CD4-positive, alpha-beta T cell treated with Interleukin-15 for 1 hour (primary cell): ENCODE measurements at regions not wholly inside any gene's neighbourhood (a gene's known extent, or its start where the extent isn't known, plus 50 kb on each side); places are given as distances from the start of the nearest gene placed in this dataset.
"Not testable (repeated sequence)": the region's sequence is repeated elsewhere in the genome, so short reads cannot be mapped to it uniquely, and the experiment has no call there.

Source experiments
- DNase-seq: peaks from one replicate; pipeline ENCODE4 v3.0.0-alpha.2; 2020

DNA sequence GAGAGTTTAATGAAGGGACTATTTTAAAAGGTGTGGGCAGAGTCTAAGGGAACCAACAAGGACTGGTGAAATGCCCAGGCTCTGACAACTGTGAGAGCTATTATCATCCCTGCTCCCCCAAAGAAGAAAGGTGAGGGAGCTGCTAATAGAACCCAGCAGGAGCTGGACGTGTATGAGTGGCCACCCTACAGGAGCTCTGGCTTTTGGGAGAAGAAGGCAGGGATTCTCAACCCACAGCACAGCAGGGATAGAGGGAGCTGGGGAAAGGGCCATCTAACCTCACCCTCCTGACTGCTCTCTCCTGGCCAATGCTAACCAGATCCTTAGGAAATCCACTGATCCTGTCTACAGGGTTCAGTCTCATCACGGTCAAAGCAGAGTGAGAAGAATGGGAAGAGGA, 57.1 kb downstream of the GRIN2B start:
- no peak for DNase-seq

DNA sequence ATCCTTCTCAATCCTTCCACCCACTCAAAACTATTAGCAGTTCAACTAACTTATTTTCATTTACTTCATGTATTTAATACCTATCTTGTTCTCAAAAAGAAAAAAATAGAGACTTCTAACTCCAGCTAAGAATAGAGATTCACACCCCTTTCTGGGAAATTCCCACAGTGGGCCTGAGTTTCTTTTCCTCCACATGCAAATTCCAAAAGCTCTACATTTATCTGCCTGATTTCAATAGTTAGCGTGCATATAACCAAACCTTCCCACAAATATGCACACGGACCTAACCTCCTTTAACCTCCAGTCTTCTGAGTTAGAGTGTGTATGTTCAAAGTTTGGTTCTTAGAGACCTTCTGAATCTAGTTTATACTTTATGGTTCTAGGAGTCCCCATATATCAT, 62.5 kb downstream of the GRIN2B start:
- no peak for DNase-seq

DNA sequence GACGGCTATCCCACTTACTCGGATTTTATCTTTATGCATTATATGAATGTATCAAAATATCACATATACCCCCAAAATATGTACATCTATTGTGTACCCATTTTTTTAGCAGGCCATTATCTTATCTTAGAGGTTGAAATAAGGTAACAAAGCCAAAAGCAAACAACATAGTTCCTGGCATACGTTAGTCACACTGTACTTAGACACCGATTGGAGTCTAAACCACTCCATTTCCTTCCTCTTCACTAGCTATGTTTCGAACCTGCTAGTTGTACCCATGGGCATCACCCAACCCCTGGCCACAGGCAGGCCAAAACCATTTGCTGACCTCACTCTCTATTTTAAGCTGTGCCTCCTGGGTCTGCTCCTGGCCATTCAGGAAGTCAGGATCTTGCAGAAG, 66.3 kb downstream of the GRIN2B start:
- DNase-seq, result no peak

DNA sequence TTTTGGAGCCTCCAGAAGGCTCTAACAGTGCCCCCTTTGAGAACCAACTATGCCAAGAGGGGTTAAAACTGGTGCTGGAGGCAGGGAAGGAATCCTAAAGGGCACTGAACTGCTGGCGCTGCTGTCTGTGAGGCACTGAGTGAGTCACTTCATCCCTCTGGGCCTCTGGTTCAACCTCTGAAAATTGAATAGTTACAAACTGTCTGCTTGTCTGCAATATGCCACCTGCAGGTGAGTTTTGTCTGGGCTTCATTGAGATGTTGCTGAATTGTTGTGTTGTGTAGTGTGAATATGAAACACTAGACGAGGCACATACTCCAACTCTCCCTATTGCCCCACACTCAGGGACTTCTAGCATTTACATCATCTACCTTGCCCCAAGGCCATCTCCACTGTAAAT, 68.0 kb downstream of the GRIN2B start:
- no peak for DNase-seq

DNA sequence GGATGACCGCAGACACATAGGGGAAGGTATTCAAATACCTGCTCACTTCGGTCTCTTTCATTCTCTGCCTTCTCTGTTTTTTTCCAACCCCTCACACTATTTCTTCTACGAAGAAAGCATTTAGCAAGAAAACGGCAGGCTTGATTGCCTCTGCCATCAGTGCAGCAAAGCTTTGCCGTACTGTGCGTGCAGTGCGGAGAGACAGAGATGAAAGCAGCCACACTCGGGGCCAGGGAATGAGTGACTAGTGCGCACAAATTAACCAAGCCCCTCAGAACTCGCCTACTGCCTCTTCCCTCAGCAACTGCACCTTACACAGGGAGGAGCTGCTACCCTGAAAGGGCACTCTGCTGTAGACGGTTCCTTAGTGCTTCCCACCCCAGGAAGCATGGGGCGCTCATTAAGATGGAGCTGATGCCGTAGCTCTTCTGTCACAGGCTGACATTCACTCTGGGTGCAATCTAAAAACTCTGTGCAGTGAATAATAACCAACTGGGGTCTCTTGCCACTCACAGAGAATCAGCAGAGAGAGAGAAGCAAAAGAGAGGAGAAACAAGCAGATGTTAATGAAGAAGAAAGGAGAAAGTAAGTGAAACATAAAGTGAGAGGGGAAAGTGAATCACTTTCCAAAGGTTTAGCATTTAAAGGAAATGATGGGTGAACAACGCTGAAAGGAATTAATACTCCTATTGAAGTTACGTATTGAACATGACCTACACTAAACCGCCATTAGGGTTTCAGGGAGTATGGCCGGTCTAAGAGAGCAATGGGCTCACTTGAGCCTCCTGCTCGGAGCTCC, 69.4 kb downstream of the GRIN2B start:
- no peak for DNase-seq

DNA sequence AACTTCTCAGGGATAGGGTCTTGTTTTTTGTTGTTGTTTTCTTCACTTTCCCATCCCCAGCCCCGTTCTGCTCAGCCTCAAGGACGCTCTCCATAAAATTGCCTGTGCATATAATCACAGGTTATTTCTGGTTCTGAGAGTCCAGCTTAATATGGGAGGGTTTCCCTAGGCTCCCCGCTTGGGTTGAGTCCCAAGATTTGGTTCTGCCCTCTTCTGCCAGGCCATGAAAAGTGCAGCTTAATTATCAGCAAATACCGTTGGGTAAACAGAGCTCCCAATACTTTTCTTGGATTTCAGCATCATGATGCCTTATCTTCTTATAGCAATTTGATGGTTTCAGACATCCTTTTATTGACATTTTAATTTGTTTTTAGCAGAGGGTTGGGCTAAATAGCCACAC, 75.6 kb downstream of the GRIN2B start:
- DNase-seq, result no peak

DNA sequence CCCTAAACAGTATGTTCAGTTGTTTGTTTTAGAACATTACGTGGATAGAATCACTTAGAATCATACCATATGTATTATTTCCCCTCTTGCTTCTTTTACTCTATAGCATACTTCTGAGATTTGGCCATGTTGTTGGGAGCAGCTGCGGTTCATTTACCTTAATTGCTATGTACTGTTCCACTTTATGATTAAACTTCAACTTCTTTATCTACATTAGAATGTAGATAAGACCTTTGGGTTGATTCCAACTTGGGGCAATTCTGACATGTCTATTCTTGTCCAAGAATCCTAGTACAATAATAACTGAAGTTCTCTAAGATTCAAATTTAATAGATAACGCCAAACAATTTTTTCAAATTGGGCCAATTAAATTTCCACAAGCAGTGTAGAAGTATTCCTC, 80.7 kb downstream of the GRIN2B start:
- no peak for DNase-seq

DNA sequence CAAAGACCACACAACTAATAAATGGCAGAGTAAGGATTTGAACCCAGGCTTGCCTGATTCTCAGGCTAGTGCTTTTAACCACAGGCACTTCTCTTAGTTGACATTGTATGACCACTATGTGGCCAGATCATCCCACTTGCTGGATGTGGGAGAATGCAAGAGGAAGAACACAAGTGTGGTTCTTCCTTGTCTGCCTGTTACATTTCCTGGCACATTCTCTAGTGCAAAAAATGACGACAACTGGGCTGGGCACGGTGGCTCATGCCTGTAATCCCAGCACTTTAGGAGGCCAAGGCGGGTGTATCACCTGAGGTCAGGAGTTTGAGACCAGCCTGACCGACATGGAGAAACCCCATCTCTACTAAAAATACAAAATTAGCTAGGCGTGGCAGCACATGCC, 83.0 kb downstream of the GRIN2B start:
- not testable (repeated sequence) for DNase-seq

DNA sequence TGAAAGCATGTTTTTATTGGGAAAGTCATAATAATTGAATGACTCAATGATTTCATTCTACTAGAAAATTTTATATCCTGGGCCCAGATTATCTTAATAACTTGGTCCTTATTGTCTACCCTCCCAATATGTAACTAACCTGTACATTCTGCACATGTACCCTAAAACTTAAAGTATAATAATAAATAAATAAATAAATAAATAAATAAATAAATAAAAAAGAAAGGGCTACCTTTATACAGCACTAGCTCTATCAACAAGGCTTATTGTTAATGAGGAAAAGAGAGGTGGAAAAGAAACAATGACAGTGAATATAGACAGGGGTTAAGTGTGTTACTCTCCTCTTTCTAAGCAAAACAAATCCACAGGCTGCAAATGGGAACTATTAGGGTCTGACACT, 83.6 kb downstream of the GRIN2B start:
- no peak for DNase-seq

DNA sequence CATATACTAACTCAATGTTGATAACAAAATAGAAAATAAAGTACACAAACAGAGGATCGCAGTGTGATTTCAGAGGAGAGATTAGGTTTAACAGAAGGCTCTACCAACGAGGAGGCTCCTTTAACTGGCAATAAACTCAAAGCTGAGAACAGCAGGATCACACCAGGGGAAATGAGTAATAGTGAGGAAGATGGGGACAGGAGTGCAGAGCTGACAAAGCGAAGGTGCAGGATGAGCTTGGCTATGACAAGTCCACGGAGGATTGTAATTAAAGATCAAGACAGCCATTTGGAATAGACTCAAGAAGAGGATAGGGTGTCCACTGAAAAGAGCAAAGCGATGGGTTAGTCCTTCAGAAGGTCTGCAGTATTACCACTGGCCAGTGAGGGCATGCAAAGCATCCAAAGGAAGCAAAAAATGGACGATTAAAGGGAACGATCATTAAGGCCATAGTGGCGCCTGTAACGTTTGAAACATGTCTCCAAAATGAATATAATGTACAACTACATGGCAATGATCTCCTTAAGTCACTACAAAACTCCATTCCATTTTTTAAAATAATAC, 85.3 kb downstream of the GRIN2B start:
- no peak for DNase-seq

DNA sequence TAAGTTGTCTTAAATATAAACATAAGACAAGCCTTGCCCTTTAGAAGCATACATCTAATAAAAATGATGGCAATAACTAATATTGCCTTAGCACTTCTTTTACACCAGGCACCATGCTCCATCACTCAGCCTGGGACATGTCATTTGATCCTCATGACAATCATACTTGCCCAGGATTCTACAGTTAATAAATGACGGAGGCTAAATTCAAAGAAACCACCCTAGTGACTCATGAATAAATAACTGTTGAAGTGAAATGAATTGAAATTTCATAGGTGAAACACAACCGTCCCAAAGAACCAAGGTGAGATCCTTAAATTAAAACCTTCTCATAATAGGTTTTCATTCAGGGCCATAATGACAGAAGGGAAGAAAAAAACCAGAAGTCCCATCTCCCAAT, 89.5 kb downstream of the GRIN2B start:
- no peak for DNase-seq

DNA sequence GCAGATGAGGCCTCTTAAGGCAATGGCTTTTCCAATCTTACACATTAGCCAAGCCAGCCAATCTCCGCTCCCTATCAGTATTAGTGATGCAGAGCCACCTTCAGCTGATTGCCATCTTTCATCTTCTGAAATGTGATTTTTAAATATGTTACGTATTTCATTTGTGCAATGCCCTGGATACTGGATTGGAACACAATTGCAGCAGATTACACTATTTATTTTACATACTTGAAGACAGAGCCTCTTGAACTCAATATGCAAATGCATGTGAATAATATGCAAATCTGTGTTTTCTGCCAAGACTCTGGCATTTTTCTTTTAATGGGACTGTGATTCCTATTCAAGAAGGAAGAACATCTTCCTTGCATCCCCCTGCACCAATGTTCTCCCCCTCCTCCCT, 90.5 kb downstream of the GRIN2B start:
- DNase-seq, result no peak

DNA sequence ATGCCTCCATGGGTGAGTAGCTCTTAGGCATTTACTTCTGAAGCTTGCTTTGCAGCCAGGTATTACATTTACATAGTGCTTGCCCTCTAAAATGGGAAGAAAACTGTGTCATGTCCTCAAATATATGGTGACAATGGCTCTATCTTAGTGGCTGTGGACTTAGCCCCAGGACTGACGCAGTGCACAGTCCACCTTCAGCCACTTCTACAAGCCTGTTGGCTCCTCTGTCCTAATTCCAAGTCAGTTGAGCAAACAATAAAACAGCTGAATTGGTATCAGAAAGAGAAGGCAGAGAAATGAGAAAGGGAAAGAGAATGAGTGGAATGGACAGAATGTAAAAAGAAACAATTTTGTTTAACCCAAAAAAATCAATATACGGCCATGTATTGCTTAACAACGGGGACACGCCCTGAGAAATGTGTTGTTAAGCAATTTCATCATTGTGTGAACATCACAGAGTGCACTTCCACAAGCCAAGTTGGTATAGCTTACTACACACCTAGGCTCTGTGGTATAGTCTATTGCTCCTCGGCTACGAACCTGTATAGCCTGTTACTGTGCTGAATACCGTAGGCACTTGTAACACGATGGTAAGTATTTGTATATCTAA, 93.5 kb downstream of the GRIN2B start:
- DNase-seq, result no peak

DNA sequence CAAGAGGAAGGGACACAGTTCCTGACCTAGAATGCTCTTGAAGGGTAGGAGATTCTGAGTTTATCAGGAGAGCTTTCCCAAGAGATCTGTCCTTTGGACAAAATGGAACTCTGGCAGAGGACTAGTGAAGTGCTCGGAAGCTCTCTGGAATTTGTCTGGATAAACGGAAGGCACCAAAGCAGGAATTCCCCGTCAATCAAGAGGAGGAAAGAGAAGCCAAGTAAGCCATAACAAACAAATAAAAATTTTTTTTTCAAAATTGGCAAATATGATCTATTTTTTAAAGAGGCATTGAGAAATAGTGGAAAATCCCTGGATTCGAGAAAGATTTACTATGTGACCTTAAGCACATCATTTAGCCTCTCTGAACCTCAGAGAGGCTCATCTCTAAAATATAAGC, 99.2 kb downstream of the GRIN2B start:
- no peak for DNase-seq

DNA sequence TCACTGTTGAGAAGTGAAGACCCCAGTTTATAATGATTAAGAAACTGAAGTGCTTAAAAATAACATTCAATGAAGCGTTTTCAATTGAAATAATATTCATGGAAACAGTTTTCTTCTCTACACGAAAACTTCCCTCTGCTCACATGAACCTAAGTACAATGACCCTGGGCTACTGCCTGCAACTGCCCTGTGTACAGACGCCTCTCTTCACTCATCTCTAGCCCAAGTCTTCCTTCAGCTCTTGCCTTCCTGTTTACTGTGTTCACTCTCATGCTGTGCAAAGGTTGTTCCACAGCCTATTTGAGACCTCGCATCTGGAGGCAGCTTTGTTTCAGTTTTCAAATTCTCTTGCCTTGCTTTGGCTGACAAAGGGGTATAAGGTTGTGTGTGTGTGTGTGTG, 100.8 kb downstream of the GRIN2B start:
- no peak for DNase-seq

DNA sequence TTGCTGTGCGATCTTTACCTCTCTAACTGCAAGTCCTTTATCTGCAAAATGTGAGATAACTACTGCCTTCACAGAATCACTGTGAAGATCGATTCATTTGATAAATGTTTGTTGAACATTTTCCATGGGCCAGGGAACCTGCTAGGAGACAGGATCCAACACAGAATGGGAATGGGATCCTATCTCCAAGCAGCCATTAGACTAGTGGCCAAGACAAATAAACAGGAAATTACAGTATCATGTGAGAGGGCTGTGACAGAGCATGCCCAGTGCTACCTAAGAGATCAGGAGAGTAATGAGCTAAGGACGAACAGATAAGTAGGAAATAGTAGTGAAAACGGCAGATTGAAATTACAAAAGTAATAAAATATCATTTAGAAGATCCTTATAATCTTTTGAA, 105.7 kb downstream of the GRIN2B start:
- DNase-seq, result no peak

DNA sequence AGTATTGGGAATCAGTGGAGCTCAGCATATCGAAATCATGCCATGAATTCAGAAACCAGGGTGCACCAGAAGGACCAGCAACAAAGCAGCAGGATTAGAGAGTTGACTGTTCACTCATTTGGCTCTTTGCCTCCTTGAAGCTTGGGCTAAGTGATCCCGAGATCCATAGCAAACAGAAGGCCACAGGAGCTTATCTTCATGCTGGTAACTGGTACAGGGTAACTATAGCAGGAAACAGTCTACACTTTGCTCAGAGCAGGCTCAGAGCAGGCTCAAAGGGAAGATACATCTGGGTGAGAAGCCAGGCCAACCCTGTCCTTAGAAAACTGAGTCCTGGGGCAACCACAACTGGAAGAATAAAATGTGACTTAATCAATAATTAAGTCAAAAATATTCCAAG, 111.1 kb downstream of the GRIN2B start:
- DNase-seq, result no peak

DNA sequence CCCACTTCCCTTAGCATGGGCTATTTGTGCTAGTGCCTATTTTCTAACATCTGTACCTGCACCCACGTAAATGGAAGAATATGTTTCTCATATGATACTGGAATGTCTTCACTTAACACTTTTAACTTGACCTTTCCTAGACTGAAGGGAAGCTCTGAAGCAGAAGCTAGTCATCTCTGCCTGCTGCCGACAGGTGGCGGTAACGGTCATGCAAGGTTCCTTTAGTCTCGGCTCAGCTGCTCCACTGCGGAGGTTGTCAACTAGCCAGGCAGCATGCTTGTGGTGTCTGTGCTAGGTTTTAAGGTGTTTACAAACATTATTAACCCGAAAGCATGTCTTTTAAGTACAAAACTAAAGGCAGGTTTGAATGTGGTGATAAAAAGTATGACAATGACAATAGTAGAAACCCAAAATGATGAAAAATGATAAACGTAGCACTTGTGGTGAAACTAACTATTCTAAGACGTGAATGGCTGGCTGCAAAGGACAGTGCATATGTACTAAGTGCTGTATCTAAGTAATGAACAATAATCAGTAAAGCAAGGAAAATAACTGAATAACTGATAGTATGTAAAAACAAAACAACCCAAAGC, 117.2 kb downstream of the GRIN2B start:
- DNase-seq, result peak; percentile 43

DNA sequence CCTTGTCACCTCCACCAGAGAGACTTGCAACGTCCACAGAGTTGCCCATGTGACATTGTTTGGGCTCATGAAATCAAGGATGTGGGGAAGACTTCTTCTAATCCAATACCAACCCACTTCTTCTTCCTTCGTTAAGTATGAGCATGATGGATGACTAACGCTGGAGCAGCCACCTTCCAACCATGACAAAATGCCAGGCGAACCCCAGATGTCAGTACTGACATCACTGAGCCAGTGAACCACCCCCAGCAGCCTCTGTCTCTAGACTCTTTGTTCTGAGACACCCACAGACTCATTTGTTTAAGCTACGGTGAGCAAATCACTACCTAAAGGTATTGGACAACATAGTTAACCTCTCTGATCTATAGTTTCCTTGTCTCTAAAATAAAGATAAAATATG, 123.7 kb downstream of the GRIN2B start:
- no peak for DNase-seq

DNA sequence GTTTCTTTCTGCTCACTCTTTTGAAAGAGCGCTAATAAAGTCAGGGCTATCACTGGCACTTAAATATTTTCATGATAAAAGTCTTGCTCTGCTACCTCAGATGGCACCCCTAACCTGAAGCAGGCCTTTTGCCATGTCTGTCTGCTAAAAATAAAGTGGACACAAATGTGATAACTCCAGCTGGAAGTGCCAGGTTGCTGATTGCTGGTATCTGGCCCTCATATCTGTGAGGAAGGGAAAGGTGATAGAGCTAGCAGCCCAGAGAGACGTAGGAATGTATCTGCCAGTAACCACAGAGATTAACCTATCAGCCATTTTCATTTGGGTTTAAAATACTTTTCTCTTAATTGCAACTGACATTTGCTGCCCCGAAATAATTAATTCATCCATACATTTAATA, 127.9 kb downstream of the GRIN2B start:
- no peak for DNase-seq

DNA sequence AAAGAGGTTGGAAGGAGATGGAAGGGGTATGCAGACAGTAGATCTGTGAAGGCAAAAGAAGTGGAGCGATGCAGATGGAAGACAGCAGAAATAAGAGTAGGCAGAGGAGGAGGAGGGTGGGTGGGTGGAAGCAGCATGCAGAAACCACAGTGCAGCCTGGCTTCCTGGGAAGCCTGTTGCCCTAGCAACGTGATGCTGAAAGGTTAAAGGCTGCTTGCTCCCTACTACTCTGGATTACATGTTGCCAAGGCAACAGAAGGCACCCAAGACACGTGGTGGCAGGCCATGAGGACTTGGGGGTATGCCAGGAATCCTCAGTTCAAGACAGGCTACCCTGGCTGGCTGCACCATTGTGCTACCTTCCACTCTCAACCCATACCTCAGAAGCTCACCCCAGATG, 129.6 kb downstream of the GRIN2B start:
- no peak for DNase-seq

DNA sequence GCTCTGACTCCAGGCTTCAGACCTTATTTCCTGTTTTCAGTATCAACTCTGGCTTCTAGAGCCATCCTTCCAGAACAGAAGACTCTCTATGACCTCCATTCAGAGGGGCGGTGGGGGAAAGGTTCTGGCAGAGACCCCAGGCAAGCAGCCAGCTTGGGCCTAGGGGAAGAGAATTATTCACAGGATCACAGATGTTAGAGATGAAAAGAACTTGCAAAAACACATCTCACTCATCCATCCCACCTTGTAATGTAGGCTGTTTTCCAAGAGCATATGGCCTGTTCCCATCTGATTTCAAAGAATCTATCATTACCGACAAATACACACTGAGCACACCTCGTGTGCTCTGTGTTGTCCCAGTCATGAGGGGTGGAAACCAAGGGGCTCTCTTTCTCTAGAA, 131.9 kb downstream of the GRIN2B start:
- no peak for DNase-seq

DNA sequence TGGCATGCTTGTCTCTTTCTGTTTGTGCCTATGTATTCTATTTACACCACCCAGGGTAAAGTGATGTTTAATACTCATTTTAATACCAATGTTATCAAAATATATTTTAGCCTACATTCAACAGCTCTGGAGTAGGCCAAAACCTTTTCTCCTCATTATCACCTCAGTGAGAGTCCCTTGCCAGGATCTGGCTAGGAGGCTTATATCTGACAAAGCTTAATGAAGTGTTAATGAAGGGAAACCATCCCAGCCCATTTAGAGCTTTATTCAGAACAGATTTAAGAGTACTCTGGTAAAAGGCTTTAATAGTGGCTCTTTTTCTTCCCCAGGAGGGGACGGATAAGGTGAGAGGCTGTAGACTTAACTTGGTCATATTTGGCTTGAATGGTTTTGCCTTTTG, 137.6 kb downstream of the GRIN2B start:
- no peak for DNase-seq

DNA sequence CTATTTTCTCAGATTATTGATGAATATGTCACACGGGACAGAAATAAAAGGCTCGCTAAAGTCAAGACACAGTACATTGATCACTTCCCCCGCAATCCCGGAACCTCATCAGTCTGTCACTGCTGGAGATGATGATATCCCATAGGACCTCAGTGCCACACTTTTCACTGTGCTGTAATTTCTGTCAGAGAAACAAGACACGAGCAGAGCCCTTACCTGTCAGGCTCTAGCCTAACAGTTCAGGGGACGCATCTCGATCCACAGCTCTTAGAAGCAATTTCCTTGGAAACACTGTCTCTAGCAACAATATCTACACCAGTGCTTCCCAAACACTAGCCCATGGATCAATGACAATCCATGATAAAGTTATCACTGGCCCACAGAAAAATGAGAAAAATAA, 140.0 kb downstream of the GRIN2B start:
- no peak for DNase-seq
